MM.1S (cell line): ENCODE measurements at regions not wholly inside any gene's neighbourhood (a gene's known extent, or its start where the extent isn't known, plus 50 kb on each side); places are given as distances from the start of the nearest gene placed in this dataset.

Source experiments
- EZH2 ChIP-seq: fragments of 300-600 bp; sonication (generic); optimal IDR thresholded peaks from 2 replicates; pipeline ENCODE3; 2017; ENCODE audit warnings: low read depth, mild to moderate bottlenecking, antibody characterized with exemption, low read length, mixed read lengths
- TF ChIP-seq, protein P1 (sequence below): fragments of 300-600 bp; sonication (generic); IDR thresholded peaks from 2 replicates; pipeline ENCODE4 v1.5.1; 2016; ENCODE audit warnings: antibody characterized with exemption, low read length, mixed read lengths

DNA sequence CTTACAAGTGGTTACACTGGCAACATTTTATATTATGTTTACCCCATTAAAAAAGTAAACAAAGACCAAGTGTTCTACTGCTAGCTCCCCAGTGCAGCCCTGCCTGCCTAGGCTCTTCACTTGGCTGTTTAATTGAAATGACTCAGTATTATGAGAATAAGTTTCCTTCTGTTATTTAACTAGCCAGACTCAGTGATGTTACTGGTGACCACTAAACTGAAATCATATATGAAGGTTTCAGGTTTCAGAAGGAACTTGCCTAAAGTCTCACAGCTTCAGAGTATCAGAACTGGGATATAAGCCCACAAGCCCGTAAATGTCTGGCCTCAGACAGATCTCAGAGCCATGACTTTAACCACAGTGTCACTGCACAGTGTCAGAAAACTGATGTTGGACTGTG lies 66.8 kb upstream of the EXOC4 start:
- TF ChIP-seq, protein P1, sequence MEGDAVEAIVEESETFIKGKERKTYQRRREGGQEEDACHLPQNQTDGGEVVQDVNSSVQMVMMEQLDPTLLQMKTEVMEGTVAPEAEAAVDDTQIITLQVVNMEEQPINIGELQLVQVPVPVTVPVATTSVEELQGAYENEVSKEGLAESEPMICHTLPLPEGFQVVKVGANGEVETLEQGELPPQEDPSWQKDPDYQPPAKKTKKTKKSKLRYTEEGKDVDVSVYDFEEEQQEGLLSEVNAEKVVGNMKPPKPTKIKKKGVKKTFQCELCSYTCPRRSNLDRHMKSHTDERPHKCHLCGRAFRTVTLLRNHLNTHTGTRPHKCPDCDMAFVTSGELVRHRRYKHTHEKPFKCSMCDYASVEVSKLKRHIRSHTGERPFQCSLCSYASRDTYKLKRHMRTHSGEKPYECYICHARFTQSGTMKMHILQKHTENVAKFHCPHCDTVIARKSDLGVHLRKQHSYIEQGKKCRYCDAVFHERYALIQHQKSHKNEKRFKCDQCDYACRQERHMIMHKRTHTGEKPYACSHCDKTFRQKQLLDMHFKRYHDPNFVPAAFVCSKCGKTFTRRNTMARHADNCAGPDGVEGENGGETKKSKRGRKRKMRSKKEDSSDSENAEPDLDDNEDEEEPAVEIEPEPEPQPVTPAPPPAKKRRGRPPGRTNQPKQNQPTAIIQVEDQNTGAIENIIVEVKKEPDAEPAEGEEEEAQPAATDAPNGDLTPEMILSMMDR = no peak
- no peak for TF ChIP-seq EZH2
